IPS-18a (cell line): ENCODE measurements at regions not wholly inside any gene's neighbourhood (a gene's known extent, or its start where the extent isn't known, plus 50 kb on each side); places are given as distances from the start of the nearest gene placed in this dataset.
"Not testable (repeated sequence)": the region's sequence is repeated elsewhere in the genome, so short reads cannot be mapped to it uniquely, and the experiment has no call there.

Experiments
- H3K27ac ChIP-seq: one replicate; pipeline ENCODE4 v1.5.1; 2013; ENCODE audit warnings: low read length
- H3K27me3 ChIP-seq: one replicate; pipeline ENCODE4 v1.6.1; 2013; ENCODE audit warnings: mild to moderate bottlenecking, low read length; ENCODE audit not compliant: control insufficient read depth, insufficient read depth
- H3K36me3 ChIP-seq: one replicate; pipeline ENCODE4 v1.6.1; 2013; ENCODE audit warnings: low read depth, low read length; ENCODE audit not compliant: control insufficient read depth
- H3K4me1 ChIP-seq: one replicate; pipeline ENCODE4 v1.6.1; 2013; ENCODE audit warnings: low read depth, low read length; ENCODE audit not compliant: control insufficient read depth
- H3K4me3 ChIP-seq: one replicate; pipeline ENCODE4 v1.5.1; 2013; ENCODE audit warnings: low read length
- H3K9ac ChIP-seq: one replicate; pipeline ENCODE4 v1.6.1; 2013; ENCODE audit warnings: mild to moderate bottlenecking, low read length, moderate library complexity
- H3K9me3 ChIP-seq: one replicate; pipeline ENCODE4 v1.6.1; 2013; ENCODE audit warnings: low read depth, low read length; ENCODE audit not compliant: control insufficient read depth

DNA sequence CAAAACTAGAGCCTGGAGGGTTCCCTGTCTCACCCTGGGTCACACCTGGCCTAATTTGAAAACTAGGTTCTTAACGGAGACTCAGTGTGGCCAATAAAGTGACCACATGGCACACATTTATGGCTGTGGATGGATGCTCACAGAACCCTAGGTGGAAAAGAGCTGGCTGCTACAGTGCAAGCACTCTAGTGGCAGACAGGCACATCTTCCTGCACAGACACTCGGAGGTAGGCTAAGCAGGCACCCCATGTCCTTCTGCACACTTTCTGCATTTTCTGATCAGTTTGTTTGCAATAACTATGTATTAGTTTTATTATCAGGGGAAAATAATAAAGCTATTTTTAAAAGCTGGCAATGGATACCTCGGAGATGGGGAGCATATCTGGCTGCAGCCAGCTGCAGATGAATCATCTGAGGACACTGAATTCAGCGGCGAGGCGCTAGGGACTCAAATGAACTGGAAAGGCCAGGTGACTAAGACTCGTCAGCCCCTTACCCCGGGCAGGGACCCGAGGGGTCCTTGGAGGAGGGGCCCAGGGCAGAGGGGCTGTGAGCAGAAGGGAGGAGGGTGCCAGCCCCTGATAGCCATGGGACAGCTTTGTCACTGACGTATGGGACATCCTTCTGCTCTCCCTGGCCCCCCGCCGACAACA is 96.2 kb downstream of the OLFM1 start:
- H3K9me3 ChIP-seq: no peaks in the 10 kb centered on the region
- H3K27me3 ChIP-seq: no peaks in the 10 kb centered on the region
- no peak overlapping the region for H3K27ac ChIP-seq
- H3K36me3 ChIP-seq: no peaks in the 10 kb centered on the region
- H3K9ac ChIP-seq: no peak overlapping the region
- H3K4me1 ChIP-seq: no peaks in the 10 kb centered on the region
- no peak overlapping the region for H3K4me3 ChIP-seq

GRCh38 chr9:135184181-135185053 is 96.9 kb downstream of the OLFM1 start:
- Histone ChIP-seq H3K36me3 (no peaks in the 10 kb centered on the region), H3K27ac (no peak overlapping the region), H3K27me3 (no peaks in the 10 kb centered on the region), H3K9me3 (no peaks in the 10 kb centered on the region), H3K9ac (no peak overlapping the region), H3K4me1 (no peaks in the 10 kb centered on the region), H3K4me3 (no peak overlapping the region)

- H3K4me1 ChIP-seq: no peaks in the 10 kb centered on the region
- H3K9me3 ChIP-seq: no peaks in the 10 kb centered on the region
- H3K27ac ChIP-seq: no peak overlapping the region
- no peak overlapping the region for H3K9ac ChIP-seq
- H3K4me3 ChIP-seq: no peak overlapping the region
- no peaks in the 10 kb centered on the region for H3K36me3 ChIP-seq
- no peaks in the 10 kb centered on the region for H3K27me3 ChIP-seq
Observed at GRCh38 chr9:135185060-135185459, 97.6 kb downstream of the OLFM1 start.

DNA sequence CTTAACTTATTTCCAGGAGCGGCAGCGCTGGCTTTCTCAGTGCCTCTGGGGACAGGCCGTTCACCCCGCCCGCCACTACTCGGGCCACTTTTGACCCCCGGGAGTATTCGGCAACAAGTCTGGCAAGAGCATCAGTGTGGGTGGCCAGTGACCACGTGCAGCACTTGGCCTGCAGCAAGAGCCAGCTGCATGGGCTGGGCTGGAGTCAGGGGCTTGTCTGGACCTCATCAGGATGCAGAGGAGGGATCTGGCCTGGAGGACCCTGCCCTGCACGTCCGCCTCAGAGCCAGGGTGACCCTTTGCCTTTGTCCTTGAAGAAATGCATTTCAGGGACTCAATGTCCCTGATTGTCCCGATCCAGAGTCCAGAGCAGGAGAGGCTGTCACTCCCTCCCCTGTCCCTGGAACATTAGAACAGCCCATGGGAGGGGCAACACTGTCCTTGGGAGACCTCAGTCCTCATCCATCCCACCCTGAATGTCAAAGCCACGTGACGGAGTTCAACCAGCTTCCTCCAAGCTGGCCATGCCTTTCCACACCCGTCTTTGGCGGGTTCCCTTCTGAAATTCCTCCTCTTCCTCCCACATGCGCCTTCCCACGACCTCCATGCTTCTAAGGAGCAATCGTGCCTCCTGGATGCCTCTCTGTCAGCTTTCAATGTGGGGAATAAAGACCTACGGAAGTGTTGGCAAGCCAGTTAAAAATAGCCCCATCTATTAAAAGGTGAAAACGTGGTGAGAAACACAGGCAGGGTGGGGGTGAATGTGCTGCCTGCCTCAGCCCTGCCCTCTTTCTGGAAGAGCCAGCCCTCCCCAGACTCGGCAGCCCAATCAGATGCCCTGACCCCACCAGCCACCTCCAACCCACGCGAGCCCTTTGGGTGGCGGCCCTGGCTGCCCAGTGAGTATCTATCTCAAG is 99.0 kb downstream of the OLFM1 start:
- no peaks in the 10 kb centered on the region for H3K9me3 ChIP-seq
- no peak overlapping the region for H3K4me3 ChIP-seq
- no peak overlapping the region for H3K27ac ChIP-seq
- H3K9ac ChIP-seq: no peak overlapping the region
- no peaks in the 10 kb centered on the region for H3K4me1 ChIP-seq
- no peaks in the 10 kb centered on the region for H3K36me3 ChIP-seq
- H3K27me3 ChIP-seq: no peaks in the 10 kb centered on the region

- Histone ChIP-seq H3K4me1 (no peaks in the 10 kb centered on the region), H3K36me3 (no peaks in the 10 kb centered on the region), H3K9ac (no peak overlapping the region), H3K27ac (no peak overlapping the region), H3K27me3 (no peaks in the 10 kb centered on the region), H3K9me3 (no peaks in the 10 kb centered on the region), H3K4me3 (no peak overlapping the region)
Observed at GRCh38 chr9:135187365-135187764, 99.9 kb downstream of the OLFM1 start.

DNA sequence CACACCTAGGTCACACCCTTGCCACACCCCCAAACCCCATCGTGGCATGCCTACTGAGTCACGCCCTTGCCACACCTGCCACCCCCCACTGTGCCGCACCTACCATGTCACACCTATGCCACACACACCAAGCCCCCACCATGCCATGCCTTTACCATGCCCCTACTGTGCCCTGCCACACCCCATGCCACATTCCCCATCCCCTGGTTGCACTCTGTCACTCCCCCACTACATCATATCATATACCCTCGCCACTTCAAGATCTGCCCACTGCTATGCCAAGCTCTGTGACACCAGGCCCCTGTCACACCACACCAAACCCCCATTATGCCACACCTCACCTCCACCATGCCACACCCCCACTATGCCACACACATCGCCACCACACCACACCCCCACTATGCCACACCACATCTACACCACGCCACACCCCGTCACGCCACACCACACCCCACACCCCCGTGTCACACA is 101.2 kb downstream of the OLFM1 start:
- Histone ChIP-seq H3K4me1 (no peaks in the 10 kb centered on the region), H3K9me3 (no peaks in the 10 kb centered on the region), H3K27ac (no peak overlapping the region), H3K9ac (no peak overlapping the region), H3K4me3 (no peak overlapping the region), H3K27me3 (no peaks in the 10 kb centered on the region), H3K36me3 (no peaks in the 10 kb centered on the region)

DNA sequence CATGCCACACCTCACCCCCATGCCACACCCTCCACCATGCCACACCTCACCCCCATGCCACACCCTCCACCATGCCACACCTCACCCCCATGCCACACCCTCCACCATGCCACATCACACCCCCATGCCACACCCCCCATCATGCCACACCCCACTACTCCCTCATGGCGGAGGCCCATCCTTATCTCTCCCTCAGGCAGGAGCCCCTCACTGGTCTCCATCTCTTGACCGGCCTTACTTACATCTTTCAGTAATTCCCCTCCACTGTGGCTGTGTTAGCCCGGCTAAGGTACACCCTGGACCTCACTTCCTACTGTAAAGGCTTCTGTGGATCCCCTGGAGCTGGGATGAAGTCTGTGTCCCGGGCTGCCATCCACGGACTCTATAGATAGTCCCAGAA is 102.0 kb downstream of the OLFM1 start:
- H3K9ac ChIP-seq: no peak overlapping the region
- no peaks in the 10 kb centered on the region for H3K27me3 ChIP-seq
- H3K36me3 ChIP-seq: no peaks in the 10 kb centered on the region
- H3K4me1 ChIP-seq: no peaks in the 10 kb centered on the region
- no peak overlapping the region for H3K4me3 ChIP-seq
- no peaks in the 10 kb centered on the region for H3K9me3 ChIP-seq
- no peak overlapping the region for H3K27ac ChIP-seq

DNA sequence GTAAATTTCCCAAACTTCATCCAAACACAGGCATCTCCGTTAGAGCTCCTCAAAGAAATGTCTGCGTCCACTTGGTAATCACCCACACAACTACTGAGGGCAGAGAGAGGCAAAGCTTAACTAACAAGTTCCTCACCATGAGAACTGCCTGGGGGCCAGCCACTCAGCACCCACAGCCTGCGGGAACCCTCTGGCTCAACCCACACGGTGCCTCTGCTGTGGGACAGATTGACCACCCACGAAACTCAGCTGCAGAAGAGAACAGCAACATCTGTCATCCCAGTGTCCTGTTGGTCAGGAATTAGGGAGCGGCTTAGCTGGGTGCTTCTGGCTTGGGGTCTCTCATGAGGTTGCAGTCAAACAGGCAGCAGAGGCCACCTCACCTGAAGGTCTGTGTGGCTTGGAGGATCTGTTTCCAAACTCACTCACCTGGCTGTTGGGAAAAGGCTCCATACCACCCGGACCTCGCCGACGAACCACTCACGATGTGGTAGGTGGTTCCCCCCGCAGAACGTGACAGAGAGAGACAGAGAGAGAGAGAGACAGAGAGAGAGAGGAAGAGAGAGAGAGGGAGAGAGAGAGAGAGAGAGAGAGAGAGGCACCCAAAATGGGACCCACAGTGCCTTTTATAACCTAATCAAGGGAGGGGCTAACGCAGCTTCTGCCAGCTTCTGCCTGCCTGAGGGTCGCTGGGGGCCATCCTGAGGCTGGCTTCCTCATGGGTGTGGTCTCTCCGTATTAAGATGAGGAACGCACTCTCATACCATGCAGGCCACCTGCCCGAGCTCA is 103.5 kb downstream of the OLFM1 start:
- Histone ChIP-seq H3K27me3 (no peaks in the 10 kb centered on the region), H3K4me3 (no peak overlapping the region)

DNA sequence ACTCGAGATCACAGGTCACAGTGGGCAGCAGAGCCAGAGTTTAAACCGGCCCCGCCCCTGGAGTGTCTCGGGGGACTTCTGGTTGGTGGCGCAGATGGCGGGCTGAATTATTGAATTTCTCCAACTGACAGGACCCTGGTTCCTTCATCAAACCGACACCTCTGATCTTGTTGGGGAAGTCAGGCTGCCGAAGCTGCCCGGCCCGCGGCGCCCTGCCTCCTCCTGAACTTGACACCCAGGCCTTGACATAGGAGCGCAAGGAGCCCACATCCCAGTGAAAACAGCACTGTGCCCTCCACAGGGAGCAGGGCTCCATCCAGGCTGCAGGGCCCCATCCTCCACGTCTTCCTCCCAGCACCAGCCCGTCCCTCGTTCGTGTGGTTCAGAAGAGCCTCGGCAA is 105.2 kb downstream of the OLFM1 start:
- no peak overlapping the region for H3K4me3 ChIP-seq
- no peaks in the 10 kb centered on the region for H3K27me3 ChIP-seq
- H3K27ac ChIP-seq: no peak overlapping the region
- no peaks in the 10 kb centered on the region for H3K9me3 ChIP-seq
- no peaks in the 10 kb centered on the region for H3K4me1 ChIP-seq
- H3K36me3 ChIP-seq: no peaks in the 10 kb centered on the region
- H3K9ac ChIP-seq: no peak overlapping the region

More for the DNA sequence above, 103.5 kb downstream of the OLFM1 start:
- H3K27ac ChIP-seq: no peak overlapping the region
- H3K9ac ChIP-seq: no peak overlapping the region
- no peaks in the 10 kb centered on the region for H3K4me1 ChIP-seq
- no peaks in the 10 kb centered on the region for H3K36me3 ChIP-seq
- H3K9me3 ChIP-seq: no peaks in the 10 kb centered on the region

DNA sequence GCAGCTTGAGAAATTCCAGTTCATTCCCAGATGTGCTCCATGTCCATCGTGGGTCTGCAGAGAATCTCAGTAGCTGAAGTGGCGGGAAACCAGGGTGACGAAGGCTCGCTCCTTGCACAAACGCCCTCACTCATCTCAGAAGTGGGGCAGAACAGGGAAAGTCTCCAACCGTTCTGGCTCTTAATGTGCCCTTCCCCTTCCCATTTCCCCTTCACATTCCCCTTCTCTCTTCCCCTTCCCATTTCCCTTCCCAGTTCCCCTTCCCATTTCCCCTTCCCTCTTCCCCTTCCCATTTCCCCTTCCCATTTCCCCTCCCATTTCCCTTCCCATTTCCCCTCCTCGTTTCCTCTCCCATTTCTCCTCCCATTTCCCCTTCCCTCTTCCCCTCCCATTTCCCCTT is 108.5 kb downstream of the OLFM1 start:
- H3K9ac ChIP-seq, H3K9me3 ChIP-seq, H3K4me3 ChIP-seq, H3K27me3 ChIP-seq, H3K27ac ChIP-seq, H3K36me3 ChIP-seq: not testable (repeated sequence)
- peaks cover 17% of the 10 kb centered on the region for H3K4me1 ChIP-seq

GRCh38 chr9:135196474-135196873 is 109.0 kb downstream of the OLFM1 start:
- no peak overlapping the region for H3K27ac ChIP-seq
- H3K36me3 ChIP-seq: no peaks in the 10 kb centered on the region
- no peaks in the 10 kb centered on the region for H3K27me3 ChIP-seq

More at GRCh38 chr9:135196474-135196873, 109.0 kb downstream of the OLFM1 start:
- Histone ChIP-seq H3K4me3 (no peak overlapping the region), H3K4me1 (peaks cover 17% of the 10 kb centered on the region), H3K9ac (no peak overlapping the region), H3K9me3 (no peaks in the 10 kb centered on the region)
